Upper lobe of left lung (tissue), 6 donors: ENCODE measurements at regions not wholly inside any gene's neighbourhood (a gene's known extent, or its start where the extent isn't known, plus 50 kb on each side); places are given as distances from the start of the nearest gene placed in this dataset.

Experiments used
- ATAC-seq, 2 donors: fragments of 200-7000 bp; cut with Tn5 transposase; one replicate each; pipeline ENCODE4 v1.9.1; 2022; ENCODE audit warnings: mild to moderate bottlenecking in 2 of 2, moderate library complexity in 2 of 2; ENCODE audit not compliant: low FRiP score in 2 of 2
- DNase-seq, 2 donors: peaks; one replicate each; pipeline ENCODE4 v3.0.0-alpha.2; 2019 to 2020
- H3K27ac ChIP-seq, 4 donors: fragments of 200-600 bp; sonication (generic); one replicate each; pipeline ENCODE4 v1.5.1; 2016 to 2019
- H3K27me3 ChIP-seq, 4 donors: fragments of 200-600 bp; sonication (generic); one replicate each; pipeline ENCODE4 v1.5.1; 2017 to 2019
- H3K36me3 ChIP-seq, 4 donors: fragments of 200-600 bp; sonication (generic); one replicate each; pipeline ENCODE4 v1.5.1; 2016 to 2019
- H3K4me1 ChIP-seq, 4 donors: fragments of 200-600 bp; sonication (generic); one replicate each; pipeline ENCODE4 v1.5.1; 2018 to 2019
- H3K4me3 ChIP-seq, 4 donors: fragments of 200-600 bp; sonication (generic); one replicate each; pipeline ENCODE4 v1.5.1; 2017 to 2019; ENCODE audit warnings: mild to moderate bottlenecking in 2 of 4, moderate library complexity in 1 of 4
- H3K9me3 ChIP-seq, 4 donors: fragments of 200-600 bp; sonication (generic); one replicate each; pipeline ENCODE4 v1.5.1; 2018 to 2019
- CTCF ChIP-seq, 6 experiments: fragments of 450-650 bp in 4 of 6; fragments of 200-600 bp in 2 of 6; sonication (generic) in 2 of 6; IDR thresholded peaks; one replicate each; pipeline ENCODE4 v1.5.1; 2016 to 2019; ENCODE audit warnings: antibody characterized with exemption in 6 of 6
- EP300 ChIP-seq, 4 donors: sonication (generic); formaldehyde crosslinking; IDR thresholded peaks; one replicate each; pipeline ENCODE4 v1.5.1; 2017; ENCODE audit warnings: antibody characterized with exemption in 4 of 4, control low read depth in 2 of 4
- POLR2A ChIP-seq, 4 donors: fragments of 450-650 bp; IDR thresholded peaks; one replicate each; pipeline ENCODE4 v1.5.1; 2016 to 2017; ENCODE audit warnings: antibody characterized with exemption in 4 of 4, mild to moderate bottlenecking in 2 of 4
- POLR2AphosphoS5 ChIP-seq, 2 donors: sonication (generic); formaldehyde crosslinking; IDR thresholded peaks; one replicate each; pipeline ENCODE4 v1.5.1; 2017; ENCODE audit warnings: antibody characterized with exemption in 2 of 2
- WGBS, 2 donors: methylation state at CpG; one replicate each; pipeline ENCODE4 v1.1.5; 2017 to 2018; 5-methylcytosine and 5-hydroxymethylcytosine counted together
- donor health status: DM: no; HTN: no; CAD: no; lungs with moderate emphysema.
- donor health status: DM: no; HTN: yes; CAD: no; lungs with severe emphysema.

GRCh38 chr1:214228976-214229375 lies 52.0 kb upstream of the SMYD2 start:
- TF ChIP-seq POLR2A (IDR thresholded peaks at IDR 0.05) (no peak), CTCF (IDR thresholded peaks at IDR 0.05) (no peak), EP300 (IDR thresholded peaks at IDR 0.05) (no peak), POLR2AphosphoS5 (IDR thresholded peaks at IDR 0.05) (no peak)
- Histone ChIP-seq H3K4me1 (peaks cover 0 to 9% (median 4%) of the 10 kb centered on the region in 4 donors), H3K36me3 (no peaks in the 10 kb centered on the region), H3K27me3 (no peaks in the 10 kb centered on the region), H3K27ac (no peak overlapping the region), H3K4me3 (no peak overlapping the region), H3K9me3 (no peaks in the 10 kb centered on the region)
- ATAC-seq: no peak
- DNase-seq: no peak
- 79 to 91% methylated on average over 3 of the region's 3 CpGs for WGBS, 2 donors

GRCh38 chr1:214229736-214230135 lies 51.2 kb upstream of the SMYD2 start:
- Histone ChIP-seq H3K4me1 (peaks cover 0 to 4% (median 0%) of the 10 kb centered on the region in 4 donors), H3K36me3 (no peaks in the 10 kb centered on the region), H3K27me3 (no peaks in the 10 kb centered on the region), H3K27ac (no peak overlapping the region), H3K9me3 (no peaks in the 10 kb centered on the region), H3K4me3 (no peak overlapping the region)
- no peak for ATAC-seq
- TF ChIP-seq CTCF (IDR thresholded peaks at IDR 0.05): no peak
- no peak for TF ChIP-seq POLR2AphosphoS5 (IDR thresholded peaks at IDR 0.05)
- TF ChIP-seq EP300 (IDR thresholded peaks at IDR 0.05): no peak
- TF ChIP-seq POLR2A (IDR thresholded peaks at IDR 0.05): no peak
- DNase-seq: no peak
- 86 to 95% methylated on average over 4 of the region's 4 CpGs for WGBS, 2 donors
